GM12891 (cell line): ENCODE measurements at regions not wholly inside any gene's neighbourhood (a gene's known extent, or its start where the extent isn't known, plus 50 kb on each side); places are given as distances from the start of the nearest gene placed in this dataset.

Source experiments
- PAX5 ChIP-seq: IDR thresholded peaks from 2 replicates; pipeline ENCODE4 v1.6.1; 2011; ENCODE audit warnings: low read length, moderate library complexity, mild to moderate bottlenecking; ENCODE audit not compliant: insufficient read depth, severe bottlenecking
- POLR2A ChIP-seq: IDR thresholded peaks from 2 replicates; pipeline ENCODE4 v1.6.1; 2011; ENCODE audit warnings: low read depth, low read length, control low read depth
- POLR2AphosphoS5 ChIP-seq: IDR thresholded peaks from 2 replicates; pipeline ENCODE4 v1.6.1; 2011; ENCODE audit warnings: low read depth, low read length, control low read depth
- POU2F2 ChIP-seq: IDR thresholded peaks from 2 replicates; pipeline ENCODE4 v1.6.1; 2011; ENCODE audit warnings: low read depth, mild to moderate bottlenecking, control low read depth, low read length, moderate library complexity
- SPI1 ChIP-seq: IDR thresholded peaks from 2 replicates; pipeline ENCODE4 v1.6.1; 2011; ENCODE audit warnings: low read depth, low read length, control low read depth
- TAF1 ChIP-seq: IDR thresholded peaks from 2 replicates; pipeline ENCODE4 v1.6.1; 2011; ENCODE audit warnings: low read depth, low read length, control low read depth

DNA sequence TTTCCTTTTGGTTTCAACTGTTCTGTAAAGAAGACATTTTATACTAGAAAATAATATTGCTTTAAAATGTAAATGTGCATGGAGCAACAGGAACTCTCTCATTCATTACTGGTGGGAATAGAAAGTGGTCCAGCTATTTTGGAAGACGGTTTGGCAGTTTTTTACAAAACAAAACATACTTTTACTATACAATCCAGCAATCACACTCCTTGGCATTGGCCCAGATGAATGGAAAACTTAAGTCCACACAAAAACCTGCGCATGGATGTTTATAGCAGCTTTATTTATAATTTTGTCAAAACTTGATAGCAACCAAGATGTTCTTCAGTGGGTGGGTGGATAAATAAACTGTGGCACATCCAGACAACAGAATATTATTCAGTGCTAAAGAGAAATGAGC, 49.9 kb upstream of the SEPTIN5 start:
- TF ChIP-seq SPI1 (no peak), POLR2A (no peak), TAF1 (no peak), POLR2AphosphoS5 (no peak), POU2F2 (no peak), PAX5 (no peak)
